ENCODE measurements at regions not wholly inside any gene's neighbourhood (a gene's known extent, or its start where the extent isn't known, plus 50 kb on each side); places are given as distances from the start of the nearest gene placed in this dataset.

- TF ChIP-seq EZH2 (IDR thresholded peaks at IDR 0.05) (no peak), POLR2AphosphoS5 (IDR thresholded peaks at IDR 0.05; ENCODE audit: borderline replicate concordance, low read depth, low read length) (no peak), FOXP2 (optimal IDR thresholded peaks at IDR 0.05; ENCODE audit: control extremely low read depth, extremely low read length, insufficient read depth) (no peak)
Observed at GRCh38 chr11:122306831-122307391, 190.9 kb upstream of the BLID start.

All from SK-N-MC (cell line).